ENCODE measurements at regions not wholly inside any gene's neighbourhood (a gene's known extent, or its start where the extent isn't known, plus 50 kb on each side); places are given as distances from the start of the nearest gene placed in this dataset.

GRCh38 chr2:230657906-230658305, 54.7 kb upstream of the CAB39 start:
- H3K4me1 Mint-ChIP-seq (ENCODE audit: unreplicated experiment), result no peaks in the 10 kb centered on the region
- H3K27ac Mint-ChIP-seq (ENCODE audit: unreplicated experiment), result no peak overlapping the region
- TF ChIP-seq CTCF (IDR thresholded peaks at IDR 0.05), result no peak
- H3K9me3 Mint-ChIP-seq (ENCODE audit: unreplicated experiment), result no peaks in the 10 kb centered on the region
- no peaks in the 10 kb centered on the region for H3K27me3 Mint-ChIP-seq (ENCODE audit: unreplicated experiment)
- no peak for DNase-seq (ENCODE audit: extremely low spot score, unreplicated experiment)
- H3K4me3 Mint-ChIP-seq (ENCODE audit: unreplicated experiment), result no peak overlapping the region
- H3K36me3 Mint-ChIP-seq (ENCODE audit: unreplicated experiment), result no peaks in the 10 kb centered on the region

- no peaks in the 10 kb centered on the region for H3K36me3 Mint-ChIP-seq (ENCODE audit: unreplicated experiment)
- no peak overlapping the region for H3K27ac Mint-ChIP-seq (ENCODE audit: unreplicated experiment)
- no peaks in the 10 kb centered on the region for H3K9me3 Mint-ChIP-seq (ENCODE audit: unreplicated experiment)
- no peaks in the 10 kb centered on the region for H3K27me3 Mint-ChIP-seq (ENCODE audit: unreplicated experiment)
- no peaks in the 10 kb centered on the region for H3K4me1 Mint-ChIP-seq (ENCODE audit: unreplicated experiment)
- TF ChIP-seq CTCF (IDR thresholded peaks at IDR 0.05), result no peak
- no peak for DNase-seq (ENCODE audit: extremely low spot score, unreplicated experiment)
- H3K4me3 Mint-ChIP-seq (ENCODE audit: unreplicated experiment), result no peak overlapping the region
These were observed 54.1 kb upstream of the CAB39 start for GRCh38 chr2:230658577-230658876.

DNA sequence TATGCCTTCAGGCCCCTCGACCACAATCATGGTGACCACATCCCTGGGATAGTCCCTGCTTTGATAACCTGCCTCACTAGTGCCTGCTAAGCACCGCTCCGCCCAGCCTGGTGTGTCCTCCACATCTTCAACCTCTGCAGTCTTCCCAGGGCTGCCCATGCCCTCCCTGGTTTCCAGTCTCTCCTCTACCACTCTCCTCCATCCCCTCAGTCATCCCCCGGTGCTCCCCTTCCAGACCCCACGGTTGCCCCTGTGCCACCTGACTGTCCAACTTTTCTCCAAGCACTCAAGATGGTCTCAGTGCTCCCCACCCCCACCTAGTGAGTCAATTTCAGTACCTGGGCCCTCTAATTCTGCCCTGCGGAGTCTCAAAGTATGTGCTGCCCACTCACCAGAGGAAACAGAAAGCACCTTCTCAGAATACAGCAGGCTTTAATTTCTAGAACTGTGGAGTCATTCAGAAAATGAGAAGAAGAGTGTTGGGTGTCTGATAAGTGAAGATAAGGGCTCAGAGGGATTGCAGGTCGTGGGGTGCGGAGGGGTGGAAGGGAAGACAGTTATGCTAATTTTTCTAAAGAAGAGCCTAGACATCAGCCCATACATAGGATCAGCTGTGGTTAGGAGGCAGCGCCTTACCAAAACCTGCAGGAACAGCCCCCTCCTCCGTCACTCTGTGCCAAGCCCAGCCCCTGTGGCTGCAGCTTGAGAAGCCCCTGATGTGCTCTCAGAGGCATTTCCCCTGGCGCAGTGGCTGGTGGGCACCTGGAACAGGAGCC, 53.6 kb upstream of the CAB39 start:
- no peaks in the 10 kb centered on the region for H3K4me1 Mint-ChIP-seq (ENCODE audit: unreplicated experiment)
- DNase-seq (ENCODE audit: extremely low spot score, unreplicated experiment), result no peak
- H3K9me3 Mint-ChIP-seq (ENCODE audit: unreplicated experiment), result no peaks in the 10 kb centered on the region
- no peak overlapping the region for H3K27ac Mint-ChIP-seq (ENCODE audit: unreplicated experiment)
- H3K27me3 Mint-ChIP-seq (ENCODE audit: unreplicated experiment), result no peaks in the 10 kb centered on the region
- no peaks in the 10 kb centered on the region for H3K36me3 Mint-ChIP-seq (ENCODE audit: unreplicated experiment)
- H3K4me3 Mint-ChIP-seq (ENCODE audit: unreplicated experiment), result no peak overlapping the region
- TF ChIP-seq CTCF (IDR thresholded peaks at IDR 0.05), result no peak

- Mint-ChIP-seq H3K27ac (ENCODE audit: unreplicated experiment) (no peak overlapping the region), H3K4me1 (ENCODE audit: unreplicated experiment) (no peaks in the 10 kb centered on the region), H3K36me3 (ENCODE audit: unreplicated experiment) (no peaks in the 10 kb centered on the region), H3K9me3 (ENCODE audit: unreplicated experiment) (no peaks in the 10 kb centered on the region), H3K4me3 (ENCODE audit: unreplicated experiment) (no peak overlapping the region), H3K27me3 (ENCODE audit: unreplicated experiment) (no peaks in the 10 kb centered on the region)
- no peak for TF ChIP-seq CTCF (IDR thresholded peaks at IDR 0.05)
- DNase-seq (ENCODE audit: extremely low spot score, unreplicated experiment), result no peak
These were observed 52.2 kb upstream of the CAB39 start for GRCh38 chr2:230660294-230661060.
